ENCODE measurements at regions not wholly inside any gene's neighbourhood (a gene's known extent, or its start where the extent isn't known, plus 50 kb on each side); places are given as distances from the start of the nearest gene placed in this dataset.

DNA sequence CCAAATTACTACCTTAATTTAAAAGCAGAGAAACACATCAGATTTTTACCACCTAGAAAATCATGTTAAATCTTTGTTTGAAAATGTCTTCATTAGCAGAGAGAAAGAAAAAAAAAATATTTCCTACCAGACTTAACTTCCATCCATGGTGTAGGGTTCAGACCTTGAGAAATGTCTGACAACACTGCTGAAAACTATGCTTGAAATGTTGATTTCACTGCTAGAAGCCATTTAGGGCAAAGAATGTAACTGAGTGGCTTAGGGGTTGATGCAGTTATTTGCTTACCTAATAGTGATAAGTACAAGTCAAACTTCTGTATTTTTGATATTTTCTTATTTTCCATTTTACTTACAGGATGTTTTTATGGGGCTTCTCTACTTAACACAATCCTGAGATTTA lies 495.6 kb upstream of the NEGR1 start:
- no peaks in the 10 kb centered on the region for H4K20me1 ChIP-seq (ENCODE audit: control insufficient read depth, insufficient read depth)
- ChIA-PET RAD21 (ENCODE audit: unreplicated experiment) (no interaction called here), SMC1A (ENCODE audit: uncharacterized antibody, unreplicated experiment) (interaction anchor here (1.3 kb wide), 1 partner anchor 10 kb away, joined by 3 read pairs; no protein-coding TSS in a partner anchor), POLR2A (no interaction called here), CTCF (no interaction called here)
- no peak overlapping the region for H3K4me2 ChIP-seq (ENCODE audit: control insufficient read depth, insufficient read depth)
- no peak overlapping the region for H3K9ac ChIP-seq (ENCODE audit: control insufficient read depth, insufficient read depth, low read length)
- no peaks in the 10 kb centered on the region for H3K79me2 ChIP-seq (ENCODE audit: control insufficient read depth, insufficient read depth, low read length)
- no peaks in the 10 kb centered on the region for H3K27me3 ChIP-seq (replicated peaks in 1 of 2; ENCODE audit: control insufficient read depth in 2 of 2, insufficient read depth in 2 of 2, low read length in 1 of 2)
- BruUV-seq (replicated peaks): no TSS peak
- no peak overlapping the region for H3K4me3 ChIP-seq
- TF ChIP-seq FOS (IDR thresholded peaks at IDR 0.05; ENCODE audit: borderline replicate concordance, extremely low read depth, insufficient read length): no peak
- no peak for TF ChIP-seq NR2C1 (IDR thresholded peaks at IDR 0.05)
- no peak for TF ChIP-seq MYC (IDR thresholded peaks at IDR 0.05; ENCODE audit: insufficient read depth, insufficient read length, insufficient replicate concordance, low read length, severe bottlenecking)
- TF ChIP-seq ETV6 (conservative IDR thresholded peaks at IDR 0.05 in 1 of 2, IDR thresholded peaks at IDR 0.05 in 1 of 2; ENCODE audit: borderline replicate concordance in 1 of 2, low read depth in 1 of 2): no peak
- TF ChIP-seq MAX (IDR thresholded peaks at IDR 0.05; ENCODE audit: low read depth, low read length): no peak
- TF ChIP-seq, protein P1, sequence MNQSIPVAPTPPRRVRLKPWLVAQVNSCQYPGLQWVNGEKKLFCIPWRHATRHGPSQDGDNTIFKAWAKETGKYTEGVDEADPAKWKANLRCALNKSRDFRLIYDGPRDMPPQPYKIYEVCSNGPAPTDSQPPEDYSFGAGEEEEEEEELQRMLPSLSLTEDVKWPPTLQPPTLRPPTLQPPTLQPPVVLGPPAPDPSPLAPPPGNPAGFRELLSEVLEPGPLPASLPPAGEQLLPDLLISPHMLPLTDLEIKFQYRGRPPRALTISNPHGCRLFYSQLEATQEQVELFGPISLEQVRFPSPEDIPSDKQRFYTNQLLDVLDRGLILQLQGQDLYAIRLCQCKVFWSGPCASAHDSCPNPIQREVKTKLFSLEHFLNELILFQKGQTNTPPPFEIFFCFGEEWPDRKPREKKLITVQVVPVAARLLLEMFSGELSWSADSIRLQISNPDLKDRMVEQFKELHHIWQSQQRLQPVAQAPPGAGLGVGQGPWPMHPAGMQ (IDR thresholded peaks at IDR 0.05; ENCODE audit: borderline replicate concordance): no peak
- no peak for TF ChIP-seq RUNX3 (IDR thresholded peaks at IDR 0.05; ENCODE audit: low read length)
- TF ChIP-seq USF1 (IDR thresholded peaks at IDR 0.05; ENCODE audit: borderline replicate concordance, extremely low read length, insufficient read depth, low read depth, low read length): no peak
- no peak for TF ChIP-seq ZNF207 (IDR thresholded peaks at IDR 0.05; ENCODE audit: borderline replicate concordance)
- in situ Hi-C loops (cut with MboI) (no loop called here), intact Hi-C loops (cut with micrococcal nuclease; ENCODE audit: unreplicated experiment) (no loop called here)
- no peak overlapping the region for H2AFZ ChIP-seq (ENCODE audit: control insufficient read depth, low read depth, low read length)
- no peaks in the 10 kb centered on the region for H3K36me3 ChIP-seq (ENCODE audit: control insufficient read depth in 2 of 2, insufficient read depth in 2 of 2, low read length in 1 of 2)
- H3K9me3 ChIP-seq (replicated peaks; ENCODE audit: control insufficient read depth, insufficient read depth, low read length): no peaks in the 10 kb centered on the region
- no peak overlapping the region for H3K27ac ChIP-seq (ENCODE audit: control insufficient read depth, insufficient read depth)
- no peaks in the 10 kb centered on the region for H3K4me1 ChIP-seq (ENCODE audit: control insufficient read depth, insufficient read depth, low read length)
- ATAC-seq (no peak), DNase-seq (ENCODE audit: low read depth, low spot score) (no peak), FAIRE-seq (no peak)
